IMR-90 (cell line): ENCODE measurements at regions not wholly inside any gene's neighbourhood (a gene's known extent, or its start where the extent isn't known, plus 50 kb on each side); places are given as distances from the start of the nearest gene placed in this dataset.

ENCODE experiments used
- ATAC-seq: fragments of 200-7000 bp; cut with Tn5 transposase; 2 replicates; pipeline ENCODE4 v1.9.1; 2020; ENCODE audit warnings: low read depth, mild to moderate bottlenecking, moderate library complexity
- BruUV-seq: library from RNA; stranded (reverse); fragments of 400-500 nt; replicated peaks from 2 replicates; lab custom pipeline; 2021; lab: Mats Ljungman, UMichigan
- CTCF ChIA-PET: fragments of 300-600 bp; formaldehyde crosslinking; extraction: SDS; loops from one replicate; lab custom pipeline; 2021; ENCODE audit warnings: antibody characterized with exemption; lab: Yijun Ruan, JAX
- POLR2A ChIA-PET: fragments of 300-600 bp; sonication (Branson Sonifier 250); formaldehyde crosslinking; loops from one replicate; lab custom pipeline; 2022; ENCODE audit warnings: antibody characterized with exemption; ENCODE audit not compliant: unreplicated experiment; lab: Charles Lee
- DNase-seq: peaks from one replicate; pipeline ENCODE4 v3.0.0; 2013
- H2AFZ ChIP-seq: replicated peaks from 2 replicates; pipeline ENCODE3; 2013; ENCODE audit warnings: low read length, mild to moderate bottlenecking; ENCODE audit not compliant: poor library complexity
- H2AK5ac ChIP-seq: 2 replicates; pipeline ENCODE4 v1.6.1; 2013; ENCODE audit warnings: low read depth, low read length, inconsistent platforms
- H2AK9ac ChIP-seq: replicated peaks from 2 replicates; pipeline ENCODE3; 2013; ENCODE audit warnings: mild to moderate bottlenecking, low read depth, low read length, moderate library complexity; ENCODE audit not compliant: poor library complexity
- H2BK120ac ChIP-seq: 2 replicates; pipeline ENCODE4 v1.6.1; 2013; ENCODE audit warnings: low read depth, low read length, inconsistent platforms
- H2BK15ac ChIP-seq: 3 replicates; pipeline ENCODE4 v1.6.1; 2013; ENCODE audit warnings: low read depth, low read length, inconsistent platforms
- H2BK20ac ChIP-seq: 2 replicates; pipeline ENCODE4 v1.6.1; 2013; ENCODE audit warnings: low read depth, mild to moderate bottlenecking, inconsistent platforms, low read length, moderate library complexity
- H2BK5ac ChIP-seq: 2 replicates; pipeline ENCODE4 v1.6.1; 2013; ENCODE audit warnings: mild to moderate bottlenecking, low read depth, low read length, inconsistent platforms; ENCODE audit not compliant: poor library complexity, severe bottlenecking
- H3K14ac ChIP-seq: replicated peaks from 2 replicates; pipeline ENCODE4 v1.6.1; 2013; ENCODE audit warnings: low read depth, low read length, inconsistent platforms
- H3K18ac ChIP-seq: 2 replicates; pipeline ENCODE4 v1.6.1; 2013; ENCODE audit warnings: low read depth, low read length, control low read depth
- H3K23ac ChIP-seq: 2 replicates; pipeline ENCODE4 v1.6.1; 2013; ENCODE audit warnings: low read depth, low read length, inconsistent platforms
- H3K27ac ChIP-seq: 2 replicates; pipeline ENCODE4 v1.5.1; 2013; ENCODE audit warnings: mild to moderate bottlenecking, control low read depth, low read length; ENCODE audit not compliant: insufficient read depth
- H3K27me3 ChIP-seq: 2 replicates; pipeline ENCODE4 v1.6.1; 2013; ENCODE audit warnings: low read length; ENCODE audit not compliant: control insufficient read depth, insufficient read depth
- H3K36me3 ChIP-seq: 2 replicates; pipeline ENCODE4 v1.6.1; 2013; ENCODE audit warnings: low read length, mixed read lengths; ENCODE audit not compliant: control insufficient read depth, insufficient read depth
- H3K4ac ChIP-seq: 2 replicates; pipeline ENCODE4 v1.6.1; 2013; ENCODE audit warnings: low read depth, low read length, inconsistent platforms
- H3K4me1 ChIP-seq: 2 replicates; pipeline ENCODE4 v1.6.1; 2013; ENCODE audit warnings: low read length, mixed read lengths; ENCODE audit not compliant: control insufficient read depth, insufficient read depth
- H3K4me2 ChIP-seq: 2 replicates; pipeline ENCODE4 v1.6.1; 2013; ENCODE audit warnings: low read depth, mild to moderate bottlenecking, control low read depth, low read length, moderate library complexity
- H3K4me3 ChIP-seq: 2 replicates; pipeline ENCODE4 v1.5.1; 2013; ENCODE audit warnings: low read depth, mild to moderate bottlenecking, control low read depth, low read length, moderate library complexity; ENCODE audit not compliant: insufficient read depth
- H3K56ac ChIP-seq: 2 replicates; pipeline ENCODE4 v1.6.1; 2013; ENCODE audit warnings: low read length, inconsistent platforms; ENCODE audit not compliant: insufficient read depth; ENCODE audit errors: extremely low read depth
- H3K79me1 ChIP-seq, 2 experiments: 2 replicates each; pipeline ENCODE4 v1.6.1; 2013; ENCODE audit warnings: low read length in 2 of 2, inconsistent platforms in 1 of 2, low read depth in 1 of 2
- H3K9ac ChIP-seq: 2 replicates; pipeline ENCODE4 v1.6.1; 2013; ENCODE audit warnings: low read depth, low read length, control low read depth
- H3K9me1 ChIP-seq: 2 replicates; pipeline ENCODE4 v1.6.1; 2013; ENCODE audit warnings: low read length, inconsistent platforms; ENCODE audit not compliant: insufficient read depth
- H3K9me3 ChIP-seq: 2 replicates; pipeline ENCODE4 v1.6.1; 2013; ENCODE audit warnings: low read length; ENCODE audit not compliant: control insufficient read depth, insufficient read depth
- H4K20me1 ChIP-seq: 2 replicates; pipeline ENCODE4 v1.6.1; 2013; ENCODE audit warnings: low read length, inconsistent platforms; ENCODE audit not compliant: insufficient read depth
- H4K5ac ChIP-seq: 2 replicates; pipeline ENCODE4 v1.6.1; 2013; ENCODE audit warnings: mild to moderate bottlenecking, low read depth, low read length, control low read depth
- H4K8ac ChIP-seq, 2 experiments: 2 replicates each; pipeline ENCODE4 v1.6.1; 2013; ENCODE audit warnings: low read depth in 2 of 2, low read length in 2 of 2, control low read depth in 1 of 2, inconsistent platforms in 1 of 2
- H4K91ac ChIP-seq: 2 replicates; pipeline ENCODE4 v1.6.1; 2013; ENCODE audit warnings: low read depth, low read length, inconsistent platforms; ENCODE audit not compliant: insufficient read depth
- CEBPB ChIP-seq: IDR thresholded peaks from 2 replicates; pipeline ENCODE4 v1.6.1; 2012; ENCODE audit warnings: low read depth, low read length, improper control_type of control experiment
- CTCF ChIP-seq: conservative IDR thresholded peaks from 2 replicates; pipeline ENCODE4 v1.5.1; 2012; ENCODE audit warnings: mild to moderate bottlenecking, low read depth, low read length, improper control_type of control experiment
- MAFK ChIP-seq: IDR thresholded peaks from 2 replicates; pipeline ENCODE4 v1.6.1; 2012; ENCODE audit warnings: low read depth, low read length, improper control_type of control experiment
- MAZ ChIP-seq: IDR thresholded peaks from 2 replicates; pipeline ENCODE4 v1.6.1; 2012; ENCODE audit warnings: low read depth, mild to moderate bottlenecking, low read length, improper control_type of control experiment, moderate library complexity, borderline replicate concordance
- POLR2A ChIP-seq: IDR thresholded peaks from 2 replicates; pipeline ENCODE4 v1.6.1; 2012; ENCODE audit warnings: mild to moderate bottlenecking, low read depth, low read length
- RCOR1 ChIP-seq: IDR thresholded peaks from 2 replicates; pipeline ENCODE4 v1.6.1; 2012; ENCODE audit warnings: mild to moderate bottlenecking, low read length, improper control_type of control experiment; ENCODE audit not compliant: insufficient replicate concordance
- RFX5 ChIP-seq: IDR thresholded peaks from 2 replicates; pipeline ENCODE4 v1.8.0; 2012; ENCODE audit warnings: low read depth, mild to moderate bottlenecking, low read length, moderate library complexity
- WGBS, 2 experiments: methylation state at CpG; one replicate each; pipeline versions ENCODE4 v1.1.5 to v1.1.7; 2013; ENCODE audit warnings: missing lambda C conversion rate in 2 of 2; ENCODE audit not compliant: insufficient read length in 1 of 2; ENCODE audit errors: extremely low coverage in 2 of 2; 5-methylcytosine and 5-hydroxymethylcytosine counted together
- dilution Hi-C: fragments of 300-500 bp; cut with HindIII; formaldehyde crosslinking; loops from one replicate; pipeline ENCODE4 v1.14.3; 2018; ENCODE audit warnings: low sequenced_read_pairs; ENCODE audit not compliant: unreplicated experiment
- in situ Hi-C: fragments of 300-500 bp; cut with MboI; formaldehyde crosslinking; loops from 3 replicates; pipeline ENCODE4 v1.14.3; 2019; ENCODE audit warnings: low sequenced_read_pairs, inconsistent platforms, mixed read lengths
- intact Hi-C: fragments of 100-400 bp; cut with micrococcal nuclease; formaldehyde crosslinking; loops from 2 replicates; pipeline ENCODE4 v1.10.0; 2022

DNA sequence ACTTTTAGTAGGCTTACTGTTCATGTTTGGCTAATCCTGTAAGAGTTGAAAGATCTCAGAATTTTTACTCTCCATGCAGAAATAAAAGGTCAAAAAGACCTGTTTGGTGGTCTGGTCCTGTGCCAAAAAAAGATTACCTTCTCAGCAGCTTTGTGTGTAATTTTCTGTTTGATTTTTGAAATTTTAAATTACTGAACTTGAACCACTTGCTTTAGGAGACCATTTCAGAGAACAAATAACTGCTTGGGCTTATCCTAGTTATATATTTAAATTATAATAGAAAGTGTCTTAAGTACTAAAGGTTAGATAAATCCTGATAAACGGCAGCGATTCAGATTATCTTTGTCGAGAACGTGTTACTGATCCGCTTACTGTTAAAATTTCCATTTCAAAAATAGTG lies 118.3 kb upstream of the GRIK2 start:
- no peak overlapping the region for H3K4me3 ChIP-seq
- no peaks in the 10 kb centered on the region for H3K9me3 ChIP-seq
- POLR2A ChIA-PET = no interaction called here
- H3K27me3 ChIP-seq = no peaks in the 10 kb centered on the region
- ATAC-seq (no peak), DNase-seq (no peak)
- TF ChIP-seq MAFK = no peak
- TF ChIP-seq RFX5 = no peak
- TF ChIP-seq MAZ = no peak
- TF ChIP-seq RCOR1 = no peak
- no peak for TF ChIP-seq CTCF
- TF ChIP-seq CEBPB = no peak
- TF ChIP-seq POLR2A = no peak
- no peak overlapping the region for H3K4me2 ChIP-seq
- no peak overlapping the region for H3K9ac ChIP-seq
- H3K4me1 ChIP-seq = no peaks in the 10 kb centered on the region
- H3K56ac ChIP-seq = no peak overlapping the region
- H4K5ac ChIP-seq = no peak overlapping the region
- H2BK120ac ChIP-seq = no peak overlapping the region
- H3K9me1 ChIP-seq = no peaks in the 10 kb centered on the region
- no peak overlapping the region for H2BK15ac ChIP-seq
- no peaks in the 10 kb centered on the region for H3K79me1 ChIP-seq
- H3K4ac ChIP-seq = no peak overlapping the region
- H4K20me1 ChIP-seq = no peaks in the 10 kb centered on the region
- WGBS, 2 experiments = no CpG with 5 or more reads among the region's 5 CpGs
- H2AK5ac ChIP-seq = no peak overlapping the region
- no peaks in the 10 kb centered on the region for H3K36me3 ChIP-seq
- no peak overlapping the region for H2BK5ac ChIP-seq
- no TSS peak for BruUV-seq
- no peak overlapping the region for H4K91ac ChIP-seq
- in situ Hi-C loops (no loop called here), intact Hi-C loops (no loop called here), dilution Hi-C loops (no loop called here)
- H2BK20ac ChIP-seq = no peak overlapping the region
- CTCF ChIA-PET = no interaction called here
- no peak overlapping the region for H3K23ac ChIP-seq
- H3K14ac ChIP-seq = no peak overlapping the region
- no peak overlapping the region for H4K8ac ChIP-seq
- no peak overlapping the region for H2AK9ac ChIP-seq
- no peak overlapping the region for H3K18ac ChIP-seq
- H3K27ac ChIP-seq = no peak overlapping the region
- H2AFZ ChIP-seq = no peak overlapping the region
